ENCODE measurements at regions not wholly inside any gene's neighbourhood (a gene's known extent, or its start where the extent isn't known, plus 50 kb on each side); places are given as distances from the start of the nearest gene placed in this dataset.

GRCh38 chr2:234302664-234302991 is 194.3 kb downstream of the ARL4C start:
- Histone ChIP-seq H3K27ac (no peak overlapping the region), H3K27me3 (no peaks in the 10 kb centered on the region), H3K9me3 (no peaks in the 10 kb centered on the region), H3K4me3 (no peak overlapping the region), H3K4me1 (peaks cover 8 to 48% (median 10%) of the 10 kb centered on the region in 3 donors), H3K36me3 (no peaks in the 10 kb centered on the region)
- TF ChIP-seq POLR2A (IDR thresholded peaks at IDR 0.05), result no peak
- no peak for TF ChIP-seq CTCF (IDR thresholded peaks at IDR 0.05)
- intact Hi-C loops (cut with DNase I), result no loop called here
- DNase-seq, result no peak
- WGBS, 2 donors, result 79 to 81% methylated on average over 3 to 4 of the region's 4 CpGs

- no peak for TF ChIP-seq POLR2A (IDR thresholded peaks at IDR 0.05)
- TF ChIP-seq CTCF (IDR thresholded peaks at IDR 0.05), result no peak
- Histone ChIP-seq H3K27me3 (no peaks in the 10 kb centered on the region), H3K27ac (no peak overlapping the region), H3K36me3 (no peaks in the 10 kb centered on the region), H3K4me3 (no peak overlapping the region), H3K9me3 (no peaks in the 10 kb centered on the region), H3K4me1 (peaks cover 8 to 42% (median 10%) of the 10 kb centered on the region in 3 donors)
- no peak for DNase-seq
- 66 to 69% methylated on average over 13 to 18 of the region's 18 CpGs for WGBS, 2 donors
- intact Hi-C loops (cut with DNase I), result no loop called here
Observed at GRCh38 chr2:234300932-234301823, 195.7 kb downstream of the ARL4C start.

GRCh38 chr2:234300391-234300925 is 196.4 kb downstream of the ARL4C start:
- Histone ChIP-seq H3K27me3 (no peaks in the 10 kb centered on the region), H3K4me3 (no peak overlapping the region), H3K27ac (no peak overlapping the region), H3K9me3 (no peaks in the 10 kb centered on the region), H3K36me3 (no peaks in the 10 kb centered on the region), H3K4me1 (peaks cover 7 to 35% (median 10%) of the 10 kb centered on the region in 3 donors)
- no peak for DNase-seq
- WGBS, 2 donors, result 78 to 90% methylated on average over 2 to 5 of the region's 6 CpGs
- intact Hi-C loops (cut with DNase I), result no loop called here
- TF ChIP-seq CTCF (IDR thresholded peaks at IDR 0.05) (no peak), POLR2A (IDR thresholded peaks at IDR 0.05) (no peak)

GRCh38 chr2:234298918-234299317 is 198.0 kb downstream of the ARL4C start:
- Histone ChIP-seq H3K9me3 (no peaks in the 10 kb centered on the region), H3K27me3 (no peaks in the 10 kb centered on the region), H3K4me1 (peaks cover 0 to 23% (median 10%) of the 10 kb centered on the region in 3 donors), H3K4me3 (no peak overlapping the region), H3K27ac (no peak overlapping the region), H3K36me3 (no peaks in the 10 kb centered on the region)
- intact Hi-C loops (cut with DNase I), result no loop called here
- DNase-seq, result no peak
- TF ChIP-seq POLR2A (IDR thresholded peaks at IDR 0.05) (no peak), CTCF (IDR thresholded peaks at IDR 0.05) (no peak)
- WGBS, 2 donors, result 78 to 79% methylated on average over 3 of the region's 3 CpGs

- Histone ChIP-seq H3K4me3 (no peak overlapping the region), H3K36me3 (no peaks in the 10 kb centered on the region), H3K27ac (no peak overlapping the region), H3K9me3 (no peaks in the 10 kb centered on the region), H3K4me1 (peaks cover 0 to 17% (median 10%) of the 10 kb centered on the region in 3 donors), H3K27me3 (no peaks in the 10 kb centered on the region)
- intact Hi-C loops (cut with DNase I), result no loop called here
- TF ChIP-seq POLR2A (IDR thresholded peaks at IDR 0.05), result no peak
- TF ChIP-seq CTCF (IDR thresholded peaks at IDR 0.05), result no peak
- DNase-seq, result no peak
- 90 to 100% methylated on average over 1 of the region's 1 CpG for WGBS, 2 donors
Observed at GRCh38 chr2:234296991-234297390, 199.9 kb downstream of the ARL4C start.
